GM12878 (cell line): ENCODE measurements at regions not wholly inside any gene's neighbourhood (a gene's known extent, or its start where the extent isn't known, plus 50 kb on each side); places are given as distances from the start of the nearest gene placed in this dataset.

Experiments used
- ATAC-seq: fragments of 200-7000 bp; cut with Tn5 transposase; 3 replicates; pipeline ENCODE4 v1.9.1; 2020; ENCODE audit warnings: mild to moderate bottlenecking, moderate library complexity
- BruUV-seq: library from RNA; stranded (reverse); fragments of 400-500 nt; replicated peaks from 2 replicates; lab custom pipeline; 2021; lab: Mats Ljungman, UMichigan
- CTCF ChIA-PET: fragments of 300-600 bp; sonication (Branson Sonifier 250); formaldehyde crosslinking; extraction: SDS; loops from one replicate; lab custom pipeline; 2021; ENCODE audit warnings: inconsistent platforms; lab: Yijun Ruan, JAX
- POLR2A ChIA-PET: fragments of 350-600 bp; formaldehyde crosslinking; extraction: SDS; loops from one replicate; lab custom pipeline; 2021; ENCODE audit warnings: inconsistent platforms; lab: Charles Lee
- RAD21 ChIA-PET: fragments of 300-600 bp; sonication (Branson Sonifier 250); formaldehyde crosslinking; loops from one replicate; lab custom pipeline; 2023; ENCODE audit warnings: antibody characterized with exemption; ENCODE audit not compliant: unreplicated experiment; lab: Charles Lee
- SMC1A ChIA-PET: fragments of 300-600 bp; sonication (Branson Sonifier 250); formaldehyde crosslinking; loops from one replicate; lab custom pipeline; 2023; ENCODE audit not compliant: unreplicated experiment, uncharacterized antibody; lab: Charles Lee
- DNase-seq: peaks from one replicate; pipeline ENCODE4 v3.0.0-alpha.2; 2011; ENCODE audit warnings: low read depth, low spot score
- FAIRE-seq: peaks from 3 replicates; lab custom pipeline; 2011; peaks lifted over from hg19 to GRCh38; lab: Jason Lieb, UNC
- H2AFZ ChIP-seq: 2 replicates; pipeline ENCODE4 v1.6.0; 2011; ENCODE audit warnings: low read depth, low read length, control low read depth; ENCODE audit not compliant: control insufficient read depth
- H3K27ac ChIP-seq: 2 replicates; pipeline ENCODE4 v1.5.1; 2011; ENCODE audit warnings: control low read depth; ENCODE audit not compliant: control insufficient read depth, insufficient read depth
- H3K27me3 ChIP-seq, 2 experiments: replicated peaks in 1 of 2; 2 replicates each; pipeline versions ENCODE4 v1.6.0 to v1.6.1; 2011; ENCODE audit warnings: low read length in 1 of 2; ENCODE audit not compliant: control insufficient read depth in 2 of 2, insufficient read depth in 2 of 2
- H3K36me3 ChIP-seq, 2 experiments: 2 replicates each; pipeline ENCODE4 v1.5.1; 2011; ENCODE audit warnings: low read length in 1 of 2; ENCODE audit not compliant: control insufficient read depth in 2 of 2, insufficient read depth in 2 of 2
- H3K4me1 ChIP-seq: 2 replicates; pipeline ENCODE4 v1.6.1; 2011; ENCODE audit warnings: mild to moderate bottlenecking, low read length, moderate library complexity, mixed read lengths; ENCODE audit not compliant: control insufficient read depth, insufficient read depth
- H3K4me2 ChIP-seq: 2 replicates; pipeline ENCODE4 v1.6.0; 2011; ENCODE audit warnings: control low read depth; ENCODE audit not compliant: control insufficient read depth, insufficient read depth
- H3K4me3 ChIP-seq: fragments of 200-600 bp; sonication (generic); 2 replicates; pipeline ENCODE4 v1.5.1; 2016
- H3K79me2 ChIP-seq: 2 replicates; pipeline ENCODE4 v1.6.0; 2011; ENCODE audit warnings: low read length; ENCODE audit not compliant: control insufficient read depth, insufficient read depth
- H3K9ac ChIP-seq: 2 replicates; pipeline ENCODE4 v1.8.0; 2011; ENCODE audit warnings: low read length, control low read depth, mixed read lengths; ENCODE audit not compliant: control insufficient read depth, insufficient read depth
- H3K9me3 ChIP-seq: replicated peaks from 3 replicates; pipeline ENCODE4 v1.5.1; 2011; ENCODE audit warnings: mild to moderate bottlenecking, low read length; ENCODE audit not compliant: control insufficient read depth, insufficient read depth
- H4K20me1 ChIP-seq: 2 replicates; pipeline ENCODE4 v1.6.0; 2011; ENCODE audit not compliant: control insufficient read depth, insufficient read depth
- ATF3 ChIP-seq: IDR thresholded peaks from 2 replicates; pipeline ENCODE4 v1.6.1; 2011; ENCODE audit warnings: low read depth, mild to moderate bottlenecking, low read length, moderate library complexity, borderline replicate concordance; ENCODE audit errors: extremely low read depth
- HDAC6 ChIP-seq: fragments of 200-600 bp; sonication (generic); IDR thresholded peaks from one replicate; pipeline ENCODE4 v1.8.0; 2017; ENCODE audit warnings: antibody characterized with exemption; ENCODE audit not compliant: unreplicated experiment
- KDM1A ChIP-seq: fragments of 200-600 bp; sonication (generic); IDR thresholded peaks from 2 replicates; pipeline ENCODE4 v1.6.1; 2016; ENCODE audit warnings: borderline replicate concordance
- MAX ChIP-seq: IDR thresholded peaks from 2 replicates; pipeline ENCODE4 v1.6.1; 2012; ENCODE audit warnings: low read depth, low read length, improper control_type of control experiment
- MLLT1 ChIP-seq: fragments of 450-650 bp; IDR thresholded peaks from 2 replicates; pipeline ENCODE4 v1.6.1; 2016; ENCODE audit warnings: mild to moderate bottlenecking
- NRF1 ChIP-seq: conservative IDR thresholded peaks from 2 replicates; pipeline ENCODE4 v1.6.1; 2011; ENCODE audit warnings: mild to moderate bottlenecking, low read depth, low read length, improper control_type of control experiment
- RB1 ChIP-seq: fragments of 450-650 bp; formaldehyde crosslinking; IDR thresholded peaks from 2 replicates; pipeline ENCODE4 v1.6.1; 2017; ENCODE audit warnings: mild to moderate bottlenecking, borderline replicate concordance
- SPI1 ChIP-seq: IDR thresholded peaks from 2 replicates; pipeline ENCODE4 v1.6.1; 2011; ENCODE audit warnings: low read depth, mild to moderate bottlenecking, low read length, moderate library complexity, borderline replicate concordance; ENCODE audit not compliant: insufficient read depth
- ZBED1 ChIP-seq: IDR thresholded peaks from 2 replicates; pipeline ENCODE4 v1.6.1; 2016; ENCODE audit warnings: borderline replicate concordance
- WGBS: methylation state at CpG from one replicate; pipeline ENCODE4 v1.1.6; 2016; ENCODE audit warnings: low lambda C conversion rate; ENCODE audit not compliant: insufficient replicate concordance, insufficient coverage; ENCODE audit errors: missing lambda C conversion rate; 5-methylcytosine and 5-hydroxymethylcytosine counted together
- in situ Hi-C: fragments of 300-500 bp; cut with MboI; formaldehyde crosslinking; loops from 9 replicates; pipeline ENCODE4 v1.14.3; 2018; ENCODE audit warnings: mixed read lengths
- intact Hi-C: fragments of 100-400 bp; cut with micrococcal nuclease; formaldehyde crosslinking; loops from one replicate; pipeline ENCODE4 v1.14.2; 2022; ENCODE audit not compliant: unreplicated experiment
- TF ChIP-seq, protein P1 (sequence below): IDR thresholded peaks from 2 replicates; pipeline ENCODE4 v1.6.1; 2011; ENCODE audit warnings: mild to moderate bottlenecking, low read depth, low read length, moderate library complexity; ENCODE audit not compliant: insufficient replicate concordance
- TF ChIP-seq, protein P2 (sequence below): fragments of 450-650 bp; formaldehyde crosslinking; IDR thresholded peaks from 2 replicates; pipeline ENCODE4 v1.4.0; 2022; ENCODE audit warnings: mild to moderate bottlenecking, moderate library complexity
- TF ChIP-seq, protein P3 (sequence below): fragments of 450-650 bp; IDR thresholded peaks from 2 replicates; pipeline ENCODE4 v1.6.1; 2017; ENCODE audit warnings: mild to moderate bottlenecking, moderate library complexity

GRCh38 chr11:112539741-112540140 is 279.1 kb upstream of the PLET1 start:
- WGBS: 28% methylated on average over 6 of the region's 6 CpGs
- BruUV-seq: no TSS peak
- DNase-seq: no peak
- H2AFZ ChIP-seq: no peak overlapping the region
- no peak for FAIRE-seq
- ATAC-seq: no peak
- H3K9ac ChIP-seq: no peak overlapping the region
- H4K20me1 ChIP-seq: no peaks in the 10 kb centered on the region
- H3K27ac ChIP-seq: no peak overlapping the region
- no peaks in the 10 kb centered on the region for H3K4me1 ChIP-seq
- CTCF ChIA-PET: no interaction called here
- intact Hi-C loops (no loop called here), in situ Hi-C loops (no loop called here)
- H3K9me3 ChIP-seq: no peaks in the 10 kb centered on the region
- no peaks in the 10 kb centered on the region for H3K36me3 ChIP-seq
- no peak overlapping the region for H3K4me2 ChIP-seq
- SMC1A ChIA-PET: no interaction called here
- no peak overlapping the region for H3K4me3 ChIP-seq
- RAD21 ChIA-PET: no interaction called here
- POLR2A ChIA-PET: no interaction called here
- no peaks in the 10 kb centered on the region; a peak in 1 of 4 replicates for H3K27me3 ChIP-seq
- no peaks in the 10 kb centered on the region for H3K79me2 ChIP-seq
- TF ChIP-seq RB1 (no peak), SPI1 (no peak), ATF3 (no peak), HDAC6 (no peak), MLLT1 (no peak), MAX (no peak), KDM1A (no peak), ZBED1 (no peak), NRF1 (no peak)
- TF ChIP-seq, protein P1, sequence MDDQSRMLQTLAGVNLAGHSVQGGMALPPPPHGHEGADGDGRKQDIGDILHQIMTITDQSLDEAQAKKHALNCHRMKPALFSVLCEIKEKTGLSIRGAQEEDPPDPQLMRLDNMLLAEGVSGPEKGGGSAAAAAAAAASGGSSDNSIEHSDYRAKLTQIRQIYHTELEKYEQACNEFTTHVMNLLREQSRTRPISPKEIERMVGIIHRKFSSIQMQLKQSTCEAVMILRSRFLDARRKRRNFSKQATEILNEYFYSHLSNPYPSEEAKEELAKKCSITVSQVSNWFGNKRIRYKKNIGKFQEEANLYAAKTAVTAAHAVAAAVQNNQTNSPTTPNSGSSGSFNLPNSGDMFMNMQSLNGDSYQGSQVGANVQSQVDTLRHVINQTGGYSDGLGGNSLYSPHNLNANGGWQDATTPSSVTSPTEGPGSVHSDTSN: no peak
- TF ChIP-seq, protein P2, sequence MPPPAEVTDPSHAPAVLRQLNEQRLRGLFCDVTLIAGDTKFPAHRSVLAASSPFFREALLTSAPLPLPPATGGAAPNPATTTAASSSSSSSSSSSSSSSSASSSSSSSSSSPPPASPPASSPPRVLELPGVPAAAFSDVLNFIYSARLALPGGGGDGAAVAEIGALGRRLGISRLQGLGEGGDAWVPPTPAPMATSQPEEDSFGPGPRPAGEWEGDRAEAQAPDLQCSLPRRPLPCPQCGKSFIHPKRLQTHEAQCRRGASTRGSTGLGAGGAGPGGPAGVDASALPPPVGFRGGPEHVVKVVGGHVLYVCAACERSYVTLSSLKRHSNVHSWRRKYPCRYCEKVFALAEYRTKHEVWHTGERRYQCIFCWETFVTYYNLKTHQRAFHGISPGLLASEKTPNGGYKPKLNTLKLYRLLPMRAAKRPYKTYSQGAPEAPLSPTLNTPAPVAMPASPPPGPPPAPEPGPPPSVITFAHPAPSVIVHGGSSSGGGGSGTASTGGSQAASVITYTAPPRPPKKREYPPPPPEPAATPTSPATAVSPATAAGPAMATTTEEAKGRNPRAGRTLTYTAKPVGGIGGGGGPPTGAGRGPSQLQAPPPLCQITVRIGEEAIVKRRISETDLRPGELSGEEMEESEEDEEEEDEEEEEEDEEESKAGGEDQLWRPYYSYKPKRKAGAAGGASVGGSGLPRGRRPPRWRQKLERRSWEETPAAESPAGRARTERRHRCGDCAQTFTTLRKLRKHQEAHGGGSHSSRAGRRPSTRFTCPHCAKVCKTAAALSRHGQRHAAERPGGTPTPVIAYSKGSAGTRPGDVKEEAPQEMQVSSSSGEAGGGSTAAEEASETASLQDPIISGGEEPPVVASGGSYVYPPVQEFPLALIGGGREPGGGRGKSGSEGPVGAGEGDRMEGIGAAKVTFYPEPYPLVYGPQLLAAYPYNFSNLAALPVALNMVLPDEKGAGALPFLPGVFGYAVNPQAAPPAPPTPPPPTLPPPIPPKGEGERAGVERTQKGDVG (CRISPR knock-in tag): no peak
- TF ChIP-seq, protein P3, sequence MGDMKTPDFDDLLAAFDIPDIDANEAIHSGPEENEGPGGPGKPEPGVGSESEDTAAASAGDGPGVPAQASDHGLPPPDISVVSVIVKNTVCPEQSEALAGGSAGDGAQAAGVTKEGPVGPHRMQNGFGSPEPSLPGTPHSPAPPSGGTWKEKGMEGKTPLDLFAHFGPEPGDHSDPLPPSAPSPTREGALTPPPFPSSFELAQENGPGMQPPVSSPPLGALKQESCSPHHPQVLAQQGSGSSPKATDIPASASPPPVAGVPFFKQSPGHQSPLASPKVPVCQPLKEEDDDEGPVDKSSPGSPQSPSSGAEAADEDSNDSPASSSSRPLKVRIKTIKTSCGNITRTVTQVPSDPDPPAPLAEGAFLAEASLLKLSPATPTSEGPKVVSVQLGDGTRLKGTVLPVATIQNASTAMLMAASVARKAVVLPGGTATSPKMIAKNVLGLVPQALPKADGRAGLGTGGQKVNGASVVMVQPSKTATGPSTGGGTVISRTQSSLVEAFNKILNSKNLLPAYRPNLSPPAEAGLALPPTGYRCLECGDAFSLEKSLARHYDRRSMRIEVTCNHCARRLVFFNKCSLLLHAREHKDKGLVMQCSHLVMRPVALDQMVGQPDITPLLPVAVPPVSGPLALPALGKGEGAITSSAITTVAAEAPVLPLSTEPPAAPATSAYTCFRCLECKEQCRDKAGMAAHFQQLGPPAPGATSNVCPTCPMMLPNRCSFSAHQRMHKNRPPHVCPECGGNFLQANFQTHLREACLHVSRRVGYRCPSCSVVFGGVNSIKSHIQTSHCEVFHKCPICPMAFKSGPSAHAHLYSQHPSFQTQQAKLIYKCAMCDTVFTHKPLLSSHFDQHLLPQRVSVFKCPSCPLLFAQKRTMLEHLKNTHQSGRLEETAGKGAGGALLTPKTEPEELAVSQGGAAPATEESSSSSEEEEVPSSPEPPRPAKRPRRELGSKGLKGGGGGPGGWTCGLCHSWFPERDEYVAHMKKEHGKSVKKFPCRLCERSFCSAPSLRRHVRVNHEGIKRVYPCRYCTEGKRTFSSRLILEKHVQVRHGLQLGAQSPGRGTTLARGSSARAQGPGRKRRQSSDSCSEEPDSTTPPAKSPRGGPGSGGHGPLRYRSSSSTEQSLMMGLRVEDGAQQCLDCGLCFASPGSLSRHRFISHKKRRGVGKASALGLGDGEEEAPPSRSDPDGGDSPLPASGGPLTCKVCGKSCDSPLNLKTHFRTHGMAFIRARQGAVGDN: no peak
